MM.1S (cell line): ENCODE measurements at regions not wholly inside any gene's neighbourhood (a gene's known extent, or its start where the extent isn't known, plus 50 kb on each side); places are given as distances from the start of the nearest gene placed in this dataset.

ENCODE experiments used
- EZH2 ChIP-seq: fragments of 300-600 bp; sonication (generic); optimal IDR thresholded peaks from 2 replicates; pipeline ENCODE3; 2017; ENCODE audit warnings: low read depth, mild to moderate bottlenecking, antibody characterized with exemption, low read length, mixed read lengths
- EZH2phosphoT487 ChIP-seq: fragments of 300-600 bp; sonication (generic); IDR thresholded peaks from 2 replicates; pipeline ENCODE4 v1.6.1; 2018; ENCODE audit warnings: antibody characterized with exemption, low read length
- TF ChIP-seq, protein P1 (sequence below): fragments of 300-600 bp; sonication (generic); IDR thresholded peaks from 2 replicates; pipeline ENCODE4 v1.5.1; 2016; ENCODE audit warnings: antibody characterized with exemption, low read length, mixed read lengths

DNA sequence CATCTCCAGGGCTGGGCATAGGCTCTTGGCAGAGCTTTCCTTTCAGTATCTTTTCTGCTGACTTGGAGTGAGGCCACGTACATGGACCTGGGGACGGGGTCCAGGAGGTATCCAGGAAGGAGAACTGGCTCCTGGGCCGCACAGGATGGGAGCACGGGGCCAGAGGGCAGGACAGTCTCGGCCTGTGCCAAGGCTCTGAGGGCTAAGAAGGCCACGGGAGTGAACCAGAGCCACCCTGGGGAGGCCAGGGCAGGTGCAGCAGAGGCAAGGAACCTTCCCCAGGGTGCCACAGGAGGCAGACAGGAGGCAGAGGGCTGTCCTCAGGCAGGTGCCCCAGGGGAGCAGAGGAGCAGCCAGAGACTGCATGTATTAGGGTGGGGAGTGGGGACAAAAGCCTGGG, 50.3 kb downstream of the PLXNA1 start:
- TF ChIP-seq, protein P1, sequence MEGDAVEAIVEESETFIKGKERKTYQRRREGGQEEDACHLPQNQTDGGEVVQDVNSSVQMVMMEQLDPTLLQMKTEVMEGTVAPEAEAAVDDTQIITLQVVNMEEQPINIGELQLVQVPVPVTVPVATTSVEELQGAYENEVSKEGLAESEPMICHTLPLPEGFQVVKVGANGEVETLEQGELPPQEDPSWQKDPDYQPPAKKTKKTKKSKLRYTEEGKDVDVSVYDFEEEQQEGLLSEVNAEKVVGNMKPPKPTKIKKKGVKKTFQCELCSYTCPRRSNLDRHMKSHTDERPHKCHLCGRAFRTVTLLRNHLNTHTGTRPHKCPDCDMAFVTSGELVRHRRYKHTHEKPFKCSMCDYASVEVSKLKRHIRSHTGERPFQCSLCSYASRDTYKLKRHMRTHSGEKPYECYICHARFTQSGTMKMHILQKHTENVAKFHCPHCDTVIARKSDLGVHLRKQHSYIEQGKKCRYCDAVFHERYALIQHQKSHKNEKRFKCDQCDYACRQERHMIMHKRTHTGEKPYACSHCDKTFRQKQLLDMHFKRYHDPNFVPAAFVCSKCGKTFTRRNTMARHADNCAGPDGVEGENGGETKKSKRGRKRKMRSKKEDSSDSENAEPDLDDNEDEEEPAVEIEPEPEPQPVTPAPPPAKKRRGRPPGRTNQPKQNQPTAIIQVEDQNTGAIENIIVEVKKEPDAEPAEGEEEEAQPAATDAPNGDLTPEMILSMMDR, result no peak
- TF ChIP-seq EZH2, result no peak
- no peak for TF ChIP-seq EZH2phosphoT487
